Embryonic facial prominence (tissue), 1 donor: ENCODE measurements at regions not wholly inside any gene's neighbourhood (a gene's known extent, or its start where the extent isn't known, plus 50 kb on each side); places are given as distances from the start of the nearest gene placed in this dataset.

Experiments
- DNase-seq: peaks from one replicate; pipeline ENCODE4 v3.0.0-alpha.2; 2016; ENCODE audit errors: extremely low spot score

GRCh38 chr9:100959226-100959625, 69.3 kb upstream of the PLPPR1 start:
- DNase-seq, result no peak
